ENCODE measurements at regions not wholly inside any gene's neighbourhood (a gene's known extent, or its start where the extent isn't known, plus 50 kb on each side); places are given as distances from the start of the nearest gene placed in this dataset.
"Not testable (repeated sequence)": the region's sequence is repeated elsewhere in the genome, so short reads cannot be mapped to it uniquely, and the experiment has no call there.

- DNase-seq: no peak
These were observed 242.6 kb upstream of the EXOC2 start for GRCh38 chr6:935582-935981.

- no peak for DNase-seq
These were observed 241.7 kb upstream of the EXOC2 start for GRCh38 chr6:934686-935085.

GRCh38 chr6:931919-932318 is 239.0 kb upstream of the EXOC2 start:
- not testable (repeated sequence) for DNase-seq

DNA sequence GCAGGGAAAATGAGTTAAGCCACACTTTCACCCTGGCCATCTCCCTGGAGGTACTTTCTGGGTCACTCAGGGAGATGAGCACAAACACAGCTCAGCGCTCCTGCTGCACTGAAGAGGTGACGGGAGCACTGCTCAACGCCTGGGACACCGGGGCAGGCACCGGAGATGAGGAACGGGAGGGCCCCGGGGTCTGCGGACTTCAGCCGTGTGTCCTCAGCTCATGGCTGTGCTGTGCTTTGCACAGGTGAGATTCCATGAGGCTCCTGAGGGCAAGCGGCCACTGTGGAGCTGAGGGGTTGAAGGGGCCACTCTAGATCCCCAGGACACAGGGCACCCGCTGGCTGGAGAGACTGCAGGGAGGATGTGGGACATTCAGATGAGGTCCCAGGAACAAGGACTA is 234.2 kb upstream of the EXOC2 start:
- no peak for DNase-seq

DNA sequence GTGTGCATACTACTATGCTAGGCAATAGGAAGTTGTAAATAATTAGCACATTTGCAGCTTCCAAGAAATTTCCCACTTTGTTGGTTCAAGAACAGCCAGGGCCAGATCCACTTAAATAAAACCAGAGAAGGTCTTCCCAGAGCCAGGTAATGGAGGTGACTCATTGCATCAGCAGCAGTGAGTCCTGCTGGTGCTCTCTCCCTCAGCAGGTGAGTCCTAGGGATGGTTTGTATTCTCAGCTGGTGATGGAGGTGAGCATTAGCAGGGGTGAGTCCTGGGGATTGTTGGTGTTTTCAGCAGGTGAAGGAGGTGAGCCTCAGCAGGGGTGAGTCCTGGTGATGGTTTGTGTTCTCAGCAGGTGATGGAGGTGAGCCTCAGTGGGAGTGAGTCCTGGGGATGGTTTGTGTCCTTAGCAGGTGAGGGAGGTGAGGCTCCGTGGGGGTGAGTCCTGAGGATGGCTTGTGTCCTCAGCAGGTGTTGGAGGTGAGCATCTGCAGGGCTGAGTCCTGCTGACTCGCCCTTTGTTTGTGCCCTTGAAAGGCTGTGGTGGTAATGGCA is 232.8 kb upstream of the EXOC2 start:
- DNase-seq: no peak

GRCh38 chr6:924661-925060 is 231.7 kb upstream of the EXOC2 start:
- DNase-seq: no peak

DNA sequence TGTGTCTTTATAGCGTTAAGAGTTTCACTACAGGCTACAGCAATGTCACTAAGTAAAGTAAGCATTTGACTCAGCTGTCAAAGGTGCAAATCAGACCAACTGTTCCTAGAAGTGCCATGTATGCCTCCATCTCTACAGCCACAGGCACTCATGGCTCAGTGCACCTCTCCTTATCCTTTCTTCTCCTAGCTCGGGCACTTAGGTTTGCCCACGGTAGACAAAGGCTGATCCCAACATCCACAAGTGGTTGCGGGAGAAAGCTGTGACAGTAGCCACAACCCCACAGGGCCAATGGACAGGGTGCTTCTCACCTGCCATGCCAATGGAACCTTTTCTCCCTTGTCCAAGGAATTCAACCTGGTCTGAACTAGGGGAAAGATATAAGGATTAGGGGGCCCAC is 228.5 kb upstream of the EXOC2 start:
- DNase-seq: no peak

- no peak for DNase-seq
These were observed 227.6 kb upstream of the EXOC2 start for GRCh38 chr6:920512-920911.

DNA sequence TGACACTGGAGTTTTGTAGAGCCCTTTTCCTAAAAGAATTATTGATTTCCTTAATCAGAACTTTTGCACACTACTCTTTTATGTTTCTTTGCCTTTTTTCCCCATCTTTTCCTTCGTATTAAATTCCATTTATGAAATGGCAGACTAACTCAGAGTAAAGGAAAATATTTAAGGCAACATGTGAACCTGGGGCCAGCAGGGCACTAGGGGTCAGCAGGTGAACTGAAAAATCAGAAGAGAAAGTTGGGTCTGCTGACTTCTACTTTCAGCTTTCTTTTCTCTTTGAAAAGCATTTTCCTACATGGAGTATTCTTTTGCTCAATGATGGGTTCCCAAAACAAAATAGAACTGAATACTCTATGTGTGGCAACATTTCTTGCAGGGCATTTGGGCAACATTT is 226.6 kb upstream of the EXOC2 start:
- DNase-seq: no peak

GRCh38 chr6:917939-918338 is 225.0 kb upstream of the EXOC2 start:
- no peak for DNase-seq

DNA sequence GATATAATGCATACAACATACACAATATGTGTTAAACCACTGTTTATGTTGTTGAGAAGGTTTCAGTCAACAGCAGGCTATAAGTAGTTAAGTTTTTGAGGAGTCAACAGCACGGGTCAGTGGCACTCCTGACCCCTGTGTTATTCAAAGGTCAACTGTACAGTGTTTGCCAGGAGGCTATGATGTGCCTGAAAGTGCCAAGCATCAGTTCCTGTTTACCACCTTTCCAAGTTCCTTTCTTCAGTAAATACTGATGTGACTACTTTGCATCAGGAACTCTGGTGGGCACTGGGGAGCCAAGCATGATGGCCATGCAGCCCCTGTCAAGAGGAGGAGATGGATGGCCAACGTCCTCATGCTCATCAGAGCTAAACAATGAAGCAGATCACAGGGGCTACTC is 224.4 kb upstream of the EXOC2 start:
- no peak for DNase-seq

DNA sequence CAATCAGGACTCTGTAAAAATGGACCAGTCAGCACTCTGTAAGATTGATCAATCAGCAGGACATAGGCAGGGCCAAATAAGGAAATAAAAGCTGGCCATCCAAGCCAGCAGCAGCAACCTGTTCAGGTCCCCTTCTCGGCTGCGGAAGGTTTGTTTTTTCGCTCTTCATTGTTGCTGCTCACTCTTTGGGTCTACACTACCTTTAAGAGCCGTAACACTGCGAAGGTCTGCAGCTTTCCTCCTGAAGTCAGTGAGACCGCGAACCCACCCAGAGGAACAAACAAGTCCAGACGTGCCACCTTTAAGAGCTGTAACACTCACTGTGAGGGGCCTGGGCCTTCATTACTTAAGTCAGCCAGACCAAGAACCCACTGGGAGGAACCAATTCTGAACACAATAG is 223.2 kb upstream of the EXOC2 start:
- DNase-seq: no peak

- DNase-seq: peak; percentile 29
These were observed 220.2 kb upstream of the EXOC2 start for GRCh38 chr6:912871-913835.

- DNase-seq: no peak
These were observed 215.0 kb upstream of the EXOC2 start for GRCh38 chr6:907928-908327.

- no peak for DNase-seq
These were observed 214.0 kb upstream of the EXOC2 start for GRCh38 chr6:906920-907319.

GRCh38 chr6:905556-905955 is 212.6 kb upstream of the EXOC2 start:
- no peak for DNase-seq

DNA sequence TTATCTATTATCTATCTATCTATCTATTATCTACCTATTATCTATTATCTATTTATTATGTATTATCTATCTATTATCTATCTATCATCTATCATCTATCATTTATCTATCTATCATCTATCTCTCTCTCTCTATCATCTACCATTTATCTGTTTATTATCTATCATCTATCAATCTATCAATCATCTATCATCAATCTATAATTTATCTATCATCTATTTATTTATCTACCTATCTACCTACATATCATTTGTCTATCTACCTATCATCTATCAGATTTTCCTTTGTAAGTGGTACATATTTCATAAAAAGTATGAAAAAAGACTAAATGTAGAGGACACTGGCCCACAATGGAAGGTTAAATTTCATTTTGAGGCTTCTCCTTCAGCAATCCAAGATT is 212.1 kb upstream of the EXOC2 start:
- DNase-seq: no peak

DNA sequence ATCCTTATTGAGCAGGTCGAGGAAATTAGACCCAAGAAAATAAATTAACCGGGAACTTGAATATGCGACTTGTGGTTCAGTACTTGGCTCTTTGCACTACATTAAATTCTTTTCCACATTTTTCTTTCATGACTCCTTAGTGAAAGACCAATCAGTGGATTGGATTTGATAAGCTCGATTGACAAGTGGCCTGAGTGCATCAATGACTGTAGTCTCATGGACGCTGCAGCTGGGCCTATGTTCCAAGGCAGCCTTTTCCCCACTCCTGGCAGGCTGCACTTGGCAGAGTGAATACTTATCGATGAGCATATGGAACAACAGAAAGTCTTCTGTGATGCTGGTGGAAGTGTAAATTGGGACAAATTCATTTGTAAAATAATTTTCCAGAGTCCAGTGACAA is 210.8 kb upstream of the EXOC2 start:
- DNase-seq: peak; percentile 8

GRCh38 chr6:901696-902460 is 208.9 kb upstream of the EXOC2 start:
- DNase-seq: peak; percentile 12

- no peak for DNase-seq
These were observed 208.0 kb upstream of the EXOC2 start for GRCh38 chr6:900716-901605.

- no peak for DNase-seq
These were observed 204.7 kb upstream of the EXOC2 start for GRCh38 chr6:897528-898207.

DNA sequence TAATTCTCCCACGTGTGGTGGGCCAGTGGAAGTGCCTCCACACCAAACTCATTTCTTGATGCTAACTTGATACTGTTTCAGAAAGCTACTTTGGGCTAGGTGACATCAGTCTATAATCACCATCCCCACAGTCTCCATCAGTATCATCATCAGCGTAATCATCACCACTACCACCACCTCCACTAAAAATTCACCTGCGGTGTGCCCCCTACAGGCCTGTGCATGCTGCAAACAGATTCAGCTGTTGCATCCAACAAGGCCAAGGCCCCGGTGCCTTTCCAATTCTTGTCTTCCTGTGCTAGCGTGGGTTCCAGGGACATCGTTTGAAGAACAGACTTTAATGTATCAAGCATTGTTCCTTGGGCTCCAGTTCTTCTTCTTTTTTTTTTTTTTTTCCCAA is 201.3 kb upstream of the EXOC2 start:
- DNase-seq: no peak
